SKM-1 (cell line): ENCODE measurements at regions not wholly inside any gene's neighbourhood (a gene's known extent, or its start where the extent isn't known, plus 50 kb on each side); places are given as distances from the start of the nearest gene placed in this dataset.
"Not testable (repeated sequence)": the region's sequence is repeated elsewhere in the genome, so short reads cannot be mapped to it uniquely, and the experiment has no call there.

Source experiments
- DNase-seq: peaks from one replicate; lab custom pipeline; 2025; ENCODE audit not compliant: unreplicated experiment; lab: John Stamatoyannopoulos, UW

- DNase-seq: no peak
Measured at GRCh38 chr20:53857723-53858236, 212.6 kb downstream of the BCAS1 start.

DNA sequence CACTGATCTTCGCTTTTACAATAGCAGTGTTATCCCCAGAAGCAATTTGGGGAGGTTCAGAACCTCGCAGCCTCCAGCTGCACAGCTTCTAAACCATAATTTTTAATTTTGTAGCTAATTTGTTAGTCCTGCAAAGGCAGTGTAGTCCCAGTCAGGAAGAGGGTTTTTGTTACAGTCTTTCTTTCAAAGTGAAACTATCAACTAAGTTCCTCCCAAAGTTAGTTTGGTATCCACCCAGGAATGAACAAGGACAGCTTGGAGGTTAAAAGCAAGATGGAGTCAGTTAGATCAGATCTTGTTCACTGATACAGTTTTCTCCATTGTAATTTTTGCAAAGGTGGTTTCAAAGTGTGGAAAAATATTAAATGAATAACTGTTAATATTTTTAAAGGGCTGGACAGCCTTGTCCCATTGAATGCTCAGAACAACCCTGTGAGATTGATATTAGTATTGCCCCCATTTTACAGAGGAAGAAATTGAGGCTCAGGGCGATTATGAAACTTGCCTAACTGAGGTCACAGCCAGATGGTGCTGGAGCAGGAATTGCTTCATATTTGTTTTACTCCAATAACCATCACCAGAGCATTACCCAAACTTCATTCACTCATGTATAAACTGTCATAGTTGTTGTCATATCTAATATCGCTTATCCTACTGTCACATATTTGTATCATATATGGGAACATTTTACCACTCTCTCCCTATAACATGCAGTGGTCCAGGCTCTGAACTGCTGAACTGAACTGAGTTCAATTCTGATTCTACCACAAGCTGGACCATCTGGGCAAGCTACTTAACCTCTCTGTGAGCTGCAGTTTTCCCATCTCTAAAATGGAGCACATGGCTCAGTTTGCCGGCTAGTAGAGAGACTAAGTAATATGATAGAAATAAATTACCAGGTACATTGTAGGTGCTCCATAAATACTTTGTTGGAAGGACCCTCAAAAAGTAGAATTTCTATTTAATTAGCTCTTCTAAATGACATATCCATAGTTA lies 213.8 kb downstream of the BCAS1 start:
- DNase-seq: no peak

- no peak for DNase-seq
Measured at GRCh38 chr20:53855733-53856132, 214.7 kb downstream of the BCAS1 start.

GRCh38 chr20:53854609-53854926 lies 215.8 kb downstream of the BCAS1 start:
- not testable (repeated sequence) for DNase-seq

DNA sequence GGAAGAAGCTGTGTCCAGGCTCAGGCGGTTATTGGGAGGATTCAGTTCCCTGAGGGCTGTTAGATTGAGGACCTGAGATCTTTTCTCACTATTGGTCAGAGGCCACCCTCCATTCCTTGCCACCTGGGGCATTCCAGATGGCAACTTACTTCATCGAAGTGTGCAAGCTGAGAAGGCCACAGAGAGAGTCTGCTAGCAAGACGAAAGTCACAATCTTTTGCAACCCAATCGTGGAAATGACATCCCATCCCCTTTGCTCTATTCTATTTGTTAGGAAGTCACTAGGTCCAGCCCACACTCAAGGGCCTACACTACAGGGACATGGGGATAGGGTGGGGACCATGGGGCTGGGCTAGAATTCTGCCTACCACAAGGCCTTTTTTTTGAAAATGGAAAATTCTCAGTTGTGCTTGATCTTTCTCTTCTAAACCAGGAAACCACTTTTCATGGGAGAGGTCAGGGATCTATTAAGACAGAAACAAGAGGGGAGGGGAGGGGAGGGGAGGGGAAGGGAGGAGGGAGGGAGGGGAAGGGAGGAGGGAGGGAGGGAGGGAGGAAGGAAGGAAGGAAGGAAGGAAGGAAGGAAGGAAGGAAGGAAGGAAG lies 217.2 kb downstream of the BCAS1 start:
- DNase-seq: no peak

DNA sequence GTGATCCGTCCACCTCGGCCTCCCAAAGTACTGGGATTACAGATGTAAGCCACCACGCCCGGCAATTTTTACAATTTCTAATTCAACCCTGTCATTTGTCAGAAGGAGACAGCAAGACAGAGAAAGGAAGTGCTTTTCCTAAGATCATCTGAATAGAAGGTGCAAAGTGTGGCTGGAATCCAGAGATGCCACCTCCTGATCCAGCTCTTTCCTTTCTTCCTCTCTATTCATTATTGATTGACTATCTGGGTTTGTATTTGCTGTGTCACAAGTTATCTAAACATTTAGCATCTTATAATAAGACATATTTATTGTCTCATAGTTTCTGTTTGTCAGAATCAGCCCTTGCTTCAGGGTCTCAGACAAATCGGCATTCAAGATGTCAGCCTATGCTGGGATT lies 217.7 kb downstream of the BCAS1 start:
- DNase-seq: no peak

DNA sequence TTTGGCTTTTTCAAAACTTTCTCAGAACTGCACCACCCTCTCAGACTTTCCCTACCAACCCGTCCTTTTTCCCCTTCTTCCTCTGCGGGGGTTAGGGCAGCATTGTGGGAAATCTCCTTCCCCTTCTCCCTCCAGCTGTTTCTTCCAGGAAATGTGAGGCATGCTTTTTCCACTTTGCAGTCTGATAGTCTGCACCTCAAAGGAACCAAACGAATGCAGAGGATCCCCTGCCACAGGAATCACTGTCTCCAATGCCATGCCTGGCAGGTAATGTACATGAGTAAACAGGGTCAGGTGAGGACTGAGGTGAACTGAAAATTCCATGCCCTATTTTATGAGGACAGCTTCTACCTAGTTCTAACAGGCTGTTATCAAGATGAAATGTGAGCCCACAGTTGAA lies 218.4 kb downstream of the BCAS1 start:
- DNase-seq: no peak

DNA sequence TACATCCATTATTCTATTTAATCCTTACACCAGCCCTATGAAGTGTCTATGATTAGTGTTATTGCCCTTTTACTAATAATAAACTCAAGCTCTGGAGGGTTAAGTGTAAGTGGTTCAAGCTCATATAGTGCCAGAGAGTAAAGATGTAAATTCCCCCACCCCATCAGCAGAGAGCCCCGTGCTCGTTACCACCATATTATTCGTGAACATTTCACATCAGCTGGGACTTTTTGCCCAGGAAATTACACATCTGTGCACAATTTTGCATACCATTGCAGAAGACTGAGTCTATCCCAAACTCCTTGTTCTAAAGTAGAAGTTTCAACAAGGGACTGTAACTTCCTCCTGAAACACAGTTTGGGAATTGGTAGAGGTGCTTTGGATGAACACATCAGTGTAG lies 220.1 kb downstream of the BCAS1 start:
- no peak for DNase-seq

DNA sequence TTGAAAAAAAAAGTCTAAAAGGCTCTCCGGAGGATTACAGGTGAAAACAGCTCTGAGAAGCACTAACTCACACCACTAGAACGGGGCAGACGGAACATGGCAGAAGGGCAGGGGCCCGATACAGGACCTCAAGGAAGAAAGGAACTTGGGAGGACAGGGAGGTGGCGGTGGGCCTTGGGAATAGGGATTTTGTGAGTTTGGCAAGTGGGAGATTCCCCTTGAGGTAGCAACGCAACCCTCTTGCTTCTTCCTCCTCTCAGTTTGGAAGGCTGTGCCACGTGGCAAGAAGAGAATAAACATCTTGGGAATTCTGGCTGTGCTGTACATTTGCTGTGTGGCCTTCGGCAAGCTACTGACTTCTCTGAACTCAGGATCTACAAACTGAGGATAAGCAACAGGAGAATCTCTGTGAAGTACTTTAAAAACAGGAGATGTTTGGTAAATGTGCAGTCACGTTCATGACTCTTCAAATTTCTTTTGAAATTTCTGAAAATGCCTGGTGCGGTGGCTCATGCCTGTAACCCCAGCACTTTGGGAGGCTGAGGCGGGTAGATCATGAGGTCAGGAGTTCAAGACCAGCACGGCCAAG lies 220.8 kb downstream of the BCAS1 start:
- DNase-seq: no peak

GRCh38 chr20:53848304-53848703 lies 222.1 kb downstream of the BCAS1 start:
- no peak for DNase-seq

GRCh38 chr20:53847837-53848170 lies 222.6 kb downstream of the BCAS1 start:
- peak; percentile 72 for DNase-seq

- peak; percentile 83 for DNase-seq
Measured at GRCh38 chr20:53847139-53847836, 223.1 kb downstream of the BCAS1 start.

- no peak for DNase-seq
Measured at GRCh38 chr20:53846640-53847039, 223.8 kb downstream of the BCAS1 start.

GRCh38 chr20:53845980-53846379 lies 224.4 kb downstream of the BCAS1 start:
- DNase-seq: no peak

DNA sequence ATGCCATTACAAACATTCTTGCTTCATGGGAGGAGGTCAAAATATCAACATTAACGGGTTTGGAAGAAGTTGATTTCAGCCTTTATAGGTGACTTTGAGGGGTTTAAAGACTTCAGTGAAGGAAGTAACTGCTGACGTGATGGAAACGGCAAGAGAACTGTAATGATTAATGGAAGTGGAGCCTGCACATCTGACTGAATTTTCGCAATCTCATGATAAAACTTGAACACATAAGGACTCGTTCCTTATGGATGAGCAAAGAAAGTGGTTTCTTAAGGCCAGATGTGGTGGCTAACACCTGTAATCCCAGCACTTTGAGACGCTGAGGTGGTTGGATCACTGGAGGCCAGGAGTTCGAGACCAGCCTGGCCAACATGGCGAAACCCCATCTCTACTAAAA lies 226.1 kb downstream of the BCAS1 start:
- DNase-seq: no peak

GRCh38 chr20:53843645-53844044 lies 226.7 kb downstream of the BCAS1 start:
- DNase-seq: no peak

DNA sequence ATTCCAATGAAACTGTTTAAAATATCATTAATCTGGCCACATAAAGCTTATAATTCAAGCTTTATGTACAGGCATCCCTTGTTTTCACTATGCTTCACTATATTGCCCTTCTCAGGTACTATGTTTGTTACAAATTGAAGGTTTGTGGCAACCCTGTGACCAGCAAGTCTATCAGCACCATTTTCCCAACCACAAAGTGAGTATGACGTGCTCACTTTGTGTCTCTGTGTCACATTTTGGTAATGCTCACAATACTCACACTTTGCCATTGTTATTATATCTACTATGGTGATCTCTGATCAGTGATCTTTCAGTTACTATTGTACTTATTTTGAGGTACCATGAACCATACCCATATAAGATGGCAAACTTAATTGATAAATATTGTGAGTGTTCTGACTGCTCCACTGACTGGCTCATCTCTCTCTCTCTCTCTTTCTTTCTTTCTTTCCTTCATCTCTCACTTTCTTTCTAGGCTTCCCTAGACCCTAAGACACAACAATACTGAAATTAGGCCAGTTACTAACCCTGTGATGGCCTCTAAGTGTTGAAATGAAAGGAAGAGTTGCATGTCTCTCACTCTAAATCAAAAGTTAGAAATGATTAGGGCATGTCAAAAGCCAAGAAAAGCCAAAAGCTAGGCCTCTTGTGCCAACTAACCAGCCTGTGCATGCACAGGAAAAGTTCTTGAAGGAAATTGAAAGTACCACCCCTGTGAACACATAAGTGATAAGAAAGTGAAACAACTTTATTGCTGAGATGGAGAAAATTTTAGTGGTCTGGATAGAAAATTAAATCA lies 227.9 kb downstream of the BCAS1 start:
- DNase-seq: no peak

GRCh38 chr20:53841741-53842140 lies 228.7 kb downstream of the BCAS1 start:
- DNase-seq: no peak

- DNase-seq: no peak
Measured at GRCh38 chr20:53840532-53840931, 229.9 kb downstream of the BCAS1 start.

DNA sequence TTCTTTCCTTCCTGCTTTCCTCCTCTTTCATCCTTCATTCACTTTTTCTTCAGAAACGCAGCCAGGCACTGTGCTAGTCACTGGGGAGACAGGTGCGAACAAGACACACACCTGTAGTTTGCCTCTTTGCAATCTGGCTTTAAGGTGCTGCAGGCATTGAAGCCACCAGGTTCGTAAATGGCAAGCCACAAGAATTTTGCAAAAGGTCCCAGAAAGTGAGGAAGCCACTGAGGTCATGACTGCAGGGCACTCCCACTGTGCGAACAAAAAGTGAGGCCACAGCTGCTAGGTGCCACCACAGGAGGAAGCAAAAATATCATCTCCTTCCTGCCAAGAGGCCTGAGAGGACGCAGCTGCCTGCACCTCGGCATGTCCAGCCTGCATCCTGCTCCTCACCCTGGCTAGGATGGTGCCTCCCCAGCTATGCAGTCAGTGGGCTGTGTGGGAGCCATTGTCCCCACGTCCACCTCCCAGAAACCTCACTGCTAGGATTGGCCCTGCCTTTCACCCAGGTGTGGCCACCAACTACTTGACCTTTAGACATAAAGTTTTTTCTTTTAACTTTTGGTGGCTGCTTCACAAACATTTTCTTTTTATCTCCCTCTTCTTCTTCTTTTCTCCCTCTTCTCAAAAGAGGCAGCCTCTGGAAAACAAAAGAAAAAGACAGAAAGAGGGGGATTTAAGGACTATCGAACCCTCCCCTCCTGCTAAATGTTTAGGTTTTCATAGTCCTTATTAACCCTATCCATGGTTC lies 230.8 kb downstream of the BCAS1 start:
- DNase-seq: peak; percentile 96
